ENCODE measurements at regions not wholly inside any gene's neighbourhood (a gene's known extent, or its start where the extent isn't known, plus 50 kb on each side); places are given as distances from the start of the nearest gene placed in this dataset.

DNA sequence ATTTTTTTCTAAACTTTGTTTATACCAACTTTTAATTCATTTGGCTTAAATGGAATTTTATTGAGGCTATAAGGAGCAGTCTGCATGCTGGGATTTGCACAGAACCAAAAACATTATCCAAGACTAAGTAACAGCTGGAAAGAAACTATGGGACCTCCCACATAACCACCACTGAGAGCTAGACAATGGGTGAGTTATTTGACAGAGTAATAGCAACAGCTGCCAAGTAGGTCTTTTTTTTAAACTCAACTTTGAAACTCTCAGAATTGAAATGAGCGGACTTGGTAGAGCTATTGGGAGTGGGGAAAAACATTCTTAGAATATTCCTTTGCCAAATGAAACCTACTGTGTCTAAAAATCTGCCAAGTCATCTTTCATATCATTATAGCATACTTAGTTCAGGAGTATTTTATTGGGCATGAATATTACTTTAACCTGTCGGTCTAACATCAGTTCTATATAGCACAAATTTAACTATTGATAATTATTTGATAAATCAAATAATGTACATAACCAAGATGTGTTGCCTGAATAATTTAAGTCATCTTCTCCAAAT lies 1428.0 kb downstream of the PCDH7 start:
- H3K4me3 Mint-ChIP-seq (ENCODE audit: unreplicated experiment) = no peak overlapping the region
- H3K4me1 Mint-ChIP-seq (ENCODE audit: unreplicated experiment) = peaks cover 12% of the 10 kb centered on the region
- H3K27me3 Mint-ChIP-seq (ENCODE audit: unreplicated experiment) = no peaks in the 10 kb centered on the region
- TF ChIP-seq, protein P1, sequence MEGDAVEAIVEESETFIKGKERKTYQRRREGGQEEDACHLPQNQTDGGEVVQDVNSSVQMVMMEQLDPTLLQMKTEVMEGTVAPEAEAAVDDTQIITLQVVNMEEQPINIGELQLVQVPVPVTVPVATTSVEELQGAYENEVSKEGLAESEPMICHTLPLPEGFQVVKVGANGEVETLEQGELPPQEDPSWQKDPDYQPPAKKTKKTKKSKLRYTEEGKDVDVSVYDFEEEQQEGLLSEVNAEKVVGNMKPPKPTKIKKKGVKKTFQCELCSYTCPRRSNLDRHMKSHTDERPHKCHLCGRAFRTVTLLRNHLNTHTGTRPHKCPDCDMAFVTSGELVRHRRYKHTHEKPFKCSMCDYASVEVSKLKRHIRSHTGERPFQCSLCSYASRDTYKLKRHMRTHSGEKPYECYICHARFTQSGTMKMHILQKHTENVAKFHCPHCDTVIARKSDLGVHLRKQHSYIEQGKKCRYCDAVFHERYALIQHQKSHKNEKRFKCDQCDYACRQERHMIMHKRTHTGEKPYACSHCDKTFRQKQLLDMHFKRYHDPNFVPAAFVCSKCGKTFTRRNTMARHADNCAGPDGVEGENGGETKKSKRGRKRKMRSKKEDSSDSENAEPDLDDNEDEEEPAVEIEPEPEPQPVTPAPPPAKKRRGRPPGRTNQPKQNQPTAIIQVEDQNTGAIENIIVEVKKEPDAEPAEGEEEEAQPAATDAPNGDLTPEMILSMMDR (IDR thresholded peaks at IDR 0.05) = no peak
- H3K27ac Mint-ChIP-seq (ENCODE audit: unreplicated experiment) = peak overlapping the region; percentile 23
- no peak for DNase-seq (ENCODE audit: extremely low spot score, unreplicated experiment)
- H3K9me3 Mint-ChIP-seq (ENCODE audit: unreplicated experiment) = no peaks in the 10 kb centered on the region
- H3K36me3 Mint-ChIP-seq (ENCODE audit: unreplicated experiment) = peaks cover 3% of the 10 kb centered on the region

DNA sequence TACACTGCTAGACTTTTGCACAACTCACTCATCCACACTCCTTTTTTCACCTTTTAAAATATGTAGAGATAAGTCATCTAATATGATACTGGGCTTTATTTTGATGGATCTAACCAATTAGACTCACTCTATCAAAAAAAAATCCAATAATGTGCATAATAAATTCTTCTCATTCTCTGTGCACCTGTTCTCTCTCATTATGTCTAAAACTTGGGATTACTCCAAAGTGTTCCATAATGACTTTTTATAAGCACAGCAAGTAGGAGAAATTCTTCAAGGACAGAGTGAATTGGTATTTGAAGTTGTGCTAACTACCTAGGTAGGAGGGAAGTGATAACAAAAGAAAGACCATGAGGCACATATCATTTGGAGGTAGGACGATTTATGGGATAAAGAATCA lies 1438.8 kb downstream of the PCDH7 start:
- TF ChIP-seq, protein P1 (IDR thresholded peaks at IDR 0.05) = no peak
- H3K9me3 Mint-ChIP-seq (ENCODE audit: unreplicated experiment) = no peaks in the 10 kb centered on the region

DNA sequence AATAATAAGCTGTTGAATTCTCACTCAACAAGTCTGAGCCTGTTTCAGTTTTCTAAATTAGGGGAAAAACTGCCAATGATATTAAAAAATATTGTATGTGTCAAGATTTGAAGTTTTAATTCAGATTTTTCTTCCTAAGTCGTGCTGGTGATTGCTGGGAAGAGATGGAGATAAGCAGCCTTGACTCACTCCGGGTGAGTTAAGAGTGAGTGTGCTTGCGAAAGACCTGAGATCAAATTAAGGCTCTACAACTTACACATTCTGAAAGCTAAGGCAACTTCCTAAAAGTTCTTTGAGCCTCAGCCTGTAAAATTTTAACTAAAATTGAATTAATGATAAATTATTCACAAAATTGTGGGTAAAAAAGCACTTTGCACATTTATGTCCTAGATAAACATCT lies 1441.2 kb downstream of the PCDH7 start:
- no peaks in the 10 kb centered on the region for H3K9me3 Mint-ChIP-seq (ENCODE audit: unreplicated experiment)
- DNase-seq (ENCODE audit: extremely low spot score, unreplicated experiment) = no peak
- H3K36me3 Mint-ChIP-seq (ENCODE audit: unreplicated experiment) = no peaks in the 10 kb centered on the region
- TF ChIP-seq, protein P1 (IDR thresholded peaks at IDR 0.05) = no peak
- no peak overlapping the region for H3K27ac Mint-ChIP-seq (ENCODE audit: unreplicated experiment)
- H3K4me1 Mint-ChIP-seq (ENCODE audit: unreplicated experiment) = no peaks in the 10 kb centered on the region
- H3K4me3 Mint-ChIP-seq (ENCODE audit: unreplicated experiment) = no peak overlapping the region
- H3K27me3 Mint-ChIP-seq (ENCODE audit: unreplicated experiment) = no peaks in the 10 kb centered on the region

More for the DNA sequence above, 1438.8 kb downstream of the PCDH7 start:
- Mint-ChIP-seq H3K4me3 (ENCODE audit: unreplicated experiment) (no peak overlapping the region), H3K4me1 (ENCODE audit: unreplicated experiment) (no peaks in the 10 kb centered on the region), H3K27ac (ENCODE audit: unreplicated experiment) (no peak overlapping the region), H3K36me3 (ENCODE audit: unreplicated experiment) (no peaks in the 10 kb centered on the region), H3K27me3 (ENCODE audit: unreplicated experiment) (no peaks in the 10 kb centered on the region)
- DNase-seq (ENCODE audit: extremely low spot score, unreplicated experiment) = no peak

DNA sequence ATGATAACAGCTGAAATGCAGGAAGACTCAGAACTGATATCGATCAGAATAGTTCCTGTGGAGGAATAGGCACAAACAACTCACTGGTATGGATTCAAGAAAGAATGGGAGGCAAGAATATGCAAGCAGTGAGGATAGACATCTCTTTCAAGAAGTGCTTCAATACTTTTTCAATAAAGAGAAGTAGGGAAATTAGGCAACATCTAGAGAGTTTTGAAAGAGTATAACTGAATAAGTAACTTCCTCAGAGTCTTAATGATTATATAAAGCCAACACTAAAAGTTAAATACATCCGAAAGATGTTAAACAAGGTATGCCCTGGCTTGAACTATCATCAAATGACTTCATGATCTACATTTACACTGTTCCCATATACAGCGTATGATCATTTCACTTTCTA lies 1443.0 kb downstream of the PCDH7 start:
- H3K4me3 Mint-ChIP-seq (ENCODE audit: unreplicated experiment) = no peak overlapping the region
- DNase-seq (ENCODE audit: extremely low spot score, unreplicated experiment) = no peak
- H3K36me3 Mint-ChIP-seq (ENCODE audit: unreplicated experiment) = no peaks in the 10 kb centered on the region
- no peaks in the 10 kb centered on the region for H3K9me3 Mint-ChIP-seq (ENCODE audit: unreplicated experiment)
- no peaks in the 10 kb centered on the region for H3K27me3 Mint-ChIP-seq (ENCODE audit: unreplicated experiment)
- TF ChIP-seq, protein P1 (IDR thresholded peaks at IDR 0.05) = no peak
- no peak overlapping the region for H3K27ac Mint-ChIP-seq (ENCODE audit: unreplicated experiment)
- no peaks in the 10 kb centered on the region for H3K4me1 Mint-ChIP-seq (ENCODE audit: unreplicated experiment)

DNA sequence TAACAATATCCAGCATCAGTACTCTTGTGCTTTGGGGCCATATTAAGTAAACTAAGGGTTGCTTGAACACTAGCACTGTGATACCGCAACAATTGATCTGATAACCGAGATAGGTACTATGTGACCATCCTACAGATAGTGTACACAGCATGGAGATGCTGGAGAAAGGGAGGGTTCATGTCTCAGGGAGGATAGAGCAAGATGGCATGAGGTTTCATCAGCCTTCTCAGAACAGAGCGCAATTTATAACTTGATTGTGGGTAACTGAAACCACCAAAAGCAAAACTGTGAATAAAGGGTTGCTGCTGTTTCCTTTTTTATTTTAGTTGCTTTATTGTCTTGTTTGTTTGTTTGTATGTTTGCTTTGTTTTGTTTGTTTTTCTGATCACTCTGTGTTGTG lies 1449.7 kb downstream of the PCDH7 start:
- TF ChIP-seq, protein P1 (IDR thresholded peaks at IDR 0.05) = no peak
- Mint-ChIP-seq H3K4me3 (ENCODE audit: unreplicated experiment) (no peak overlapping the region), H3K4me1 (ENCODE audit: unreplicated experiment) (peaks cover 2% of the 10 kb centered on the region), H3K36me3 (ENCODE audit: unreplicated experiment) (no peaks in the 10 kb centered on the region), H3K27ac (ENCODE audit: unreplicated experiment) (no peak overlapping the region), H3K9me3 (ENCODE audit: unreplicated experiment) (peaks cover 9% of the 10 kb centered on the region), H3K27me3 (ENCODE audit: unreplicated experiment) (no peaks in the 10 kb centered on the region)
- DNase-seq (ENCODE audit: extremely low spot score, unreplicated experiment) = no peak
